Vagina (tissue), 2 donors: ENCODE measurements at regions not wholly inside any gene's neighbourhood (a gene's known extent, or its start where the extent isn't known, plus 50 kb on each side); places are given as distances from the start of the nearest gene placed in this dataset.

Source experiments
- DNase-seq, 2 donors: peaks; one replicate each; pipeline ENCODE4 v3.0.0-alpha.2; 2017; ENCODE audit errors: extremely low spot score in 2 of 2
- H3K27ac ChIP-seq: fragments of 200-600 bp; sonication (generic); one replicate; pipeline ENCODE4 v1.5.1; 2019
- H3K27me3 ChIP-seq: fragments of 200-600 bp; sonication (generic); one replicate; pipeline ENCODE4 v1.5.1; 2019
- H3K36me3 ChIP-seq, 2 donors: fragments of 200-600 bp; sonication (generic); one replicate each; pipeline ENCODE4 v1.5.1; 2017 to 2019
- H3K4me1 ChIP-seq: fragments of 200-600 bp; sonication (generic); one replicate; pipeline ENCODE4 v1.5.1; 2019
- H3K4me3 ChIP-seq, 2 donors: fragments of 200-600 bp; sonication (generic); 1 replicate in 1 of 2; 2 replicates in 1 of 2; pipeline ENCODE4 v1.5.1; 2016 to 2019
- H3K9me3 ChIP-seq: fragments of 200-600 bp; sonication (generic); one replicate; pipeline ENCODE4 v1.5.1; 2019
- CTCF ChIP-seq, 3 experiments: fragments of 450-650 bp in 2 of 3; fragments of 200-600 bp in 1 of 3; sonication (generic) in 1 of 3; IDR thresholded peaks; one replicate each; pipeline ENCODE4 v1.5.1; 2017 to 2019; ENCODE audit warnings: antibody characterized with exemption in 3 of 3, mild to moderate bottlenecking in 2 of 3, moderate library complexity in 2 of 3
- POLR2A ChIP-seq, 2 donors: fragments of 450-650 bp; IDR thresholded peaks; one replicate each; pipeline ENCODE4 v1.6.1; 2017; ENCODE audit warnings: antibody characterized with exemption in 2 of 2, mild to moderate bottlenecking in 2 of 2, moderate library complexity in 2 of 2
- POLR2AphosphoS5 ChIP-seq, 2 donors: sonication (generic); formaldehyde crosslinking; IDR thresholded peaks; one replicate each; pipeline ENCODE4 v1.9.0; 2017; ENCODE audit warnings: antibody characterized with exemption in 2 of 2, mild to moderate bottlenecking in 2 of 2, low read depth in 1 of 2; ENCODE audit not compliant: insufficient read depth in 1 of 2
- intact Hi-C: fragments of 100-400 bp; cut with DNase I; formaldehyde crosslinking; loops from one replicate; pipeline ENCODE4 v1.15.1; 2023

DNA sequence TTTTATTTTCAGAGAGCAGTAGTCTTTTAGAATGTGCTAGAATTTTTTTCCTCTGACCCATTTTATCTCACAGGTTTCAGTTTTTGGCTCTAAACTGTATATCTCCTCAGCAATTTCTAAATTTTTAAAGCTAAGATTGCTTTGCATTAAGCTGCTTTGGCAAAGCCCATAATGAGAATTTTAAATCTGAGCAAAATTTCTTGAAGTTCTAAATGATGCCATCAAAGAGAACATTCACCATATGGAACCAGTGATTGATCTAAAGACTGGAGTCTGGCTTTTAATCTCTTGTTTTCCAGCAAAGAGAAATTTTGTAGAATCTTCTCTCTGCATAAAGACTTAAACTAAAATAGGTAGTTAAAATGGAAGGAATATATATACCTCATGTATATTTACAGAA, 313.6 kb downstream of the TBC1D32 start:
- no peaks in the 10 kb centered on the region for H3K36me3 ChIP-seq
- no peaks in the 10 kb centered on the region for H3K27me3 ChIP-seq
- no peaks in the 10 kb centered on the region for H3K4me1 ChIP-seq
- TF ChIP-seq POLR2AphosphoS5 (IDR thresholded peaks at IDR 0.05; ENCODE audit: insufficient read depth in 1 of 2, low read depth in 1 of 2) (no peak), CTCF (IDR thresholded peaks at IDR 0.05) (no peak), POLR2A (IDR thresholded peaks at IDR 0.05) (no peak)
- no peak overlapping the region for H3K4me3 ChIP-seq
- H3K27ac ChIP-seq: no peak overlapping the region
- no peaks in the 10 kb centered on the region for H3K9me3 ChIP-seq
- no peak for DNase-seq
- intact Hi-C loops: no loop called here

DNA sequence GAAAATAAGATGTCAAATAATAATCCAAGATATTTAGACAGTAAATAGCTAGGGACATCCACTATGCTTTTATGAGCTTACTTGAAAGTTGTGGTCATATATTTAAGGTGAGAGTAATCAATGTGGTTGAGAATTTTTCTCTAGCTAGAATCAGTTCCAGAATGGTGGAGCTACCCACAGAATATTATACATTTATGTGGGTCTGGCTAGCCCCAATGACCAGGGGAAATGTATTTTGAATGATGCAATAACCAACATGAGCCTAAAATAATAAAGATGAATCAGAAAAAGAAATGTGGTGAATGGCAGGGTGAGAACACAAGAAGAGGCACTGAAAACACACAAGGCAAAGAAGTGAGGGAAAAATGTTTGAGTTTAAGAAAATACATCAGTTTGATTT, 325.7 kb downstream of the TBC1D32 start:
- H3K27ac ChIP-seq: no peak overlapping the region
- no peak for DNase-seq
- intact Hi-C loops: no loop called here

GRCh38 chr6:121006024-121006423, 328.3 kb downstream of the TBC1D32 start:
- Histone ChIP-seq H3K4me1 (no peaks in the 10 kb centered on the region), H3K9me3 (no peaks in the 10 kb centered on the region), H3K27ac (no peak overlapping the region), H3K36me3 (no peaks in the 10 kb centered on the region), H3K27me3 (no peaks in the 10 kb centered on the region), H3K4me3 (no peak overlapping the region)
- intact Hi-C loops: no loop called here
- no peak for DNase-seq
- TF ChIP-seq POLR2AphosphoS5 (IDR thresholded peaks at IDR 0.05; ENCODE audit: insufficient read depth in 1 of 2, low read depth in 1 of 2) (no peak), CTCF (IDR thresholded peaks at IDR 0.05) (no peak), POLR2A (IDR thresholded peaks at IDR 0.05) (no peak)

More for the DNA sequence above, 325.7 kb downstream of the TBC1D32 start:
- no peak for TF ChIP-seq POLR2AphosphoS5 (IDR thresholded peaks at IDR 0.05; ENCODE audit: insufficient read depth in 1 of 2, low read depth in 1 of 2)
- no peak for TF ChIP-seq POLR2A (IDR thresholded peaks at IDR 0.05)
- no peak for TF ChIP-seq CTCF (IDR thresholded peaks at IDR 0.05)
- no peaks in the 10 kb centered on the region for H3K4me1 ChIP-seq
- no peak overlapping the region for H3K4me3 ChIP-seq
- H3K9me3 ChIP-seq: no peaks in the 10 kb centered on the region
- no peaks in the 10 kb centered on the region for H3K27me3 ChIP-seq
- no peaks in the 10 kb centered on the region for H3K36me3 ChIP-seq

DNA sequence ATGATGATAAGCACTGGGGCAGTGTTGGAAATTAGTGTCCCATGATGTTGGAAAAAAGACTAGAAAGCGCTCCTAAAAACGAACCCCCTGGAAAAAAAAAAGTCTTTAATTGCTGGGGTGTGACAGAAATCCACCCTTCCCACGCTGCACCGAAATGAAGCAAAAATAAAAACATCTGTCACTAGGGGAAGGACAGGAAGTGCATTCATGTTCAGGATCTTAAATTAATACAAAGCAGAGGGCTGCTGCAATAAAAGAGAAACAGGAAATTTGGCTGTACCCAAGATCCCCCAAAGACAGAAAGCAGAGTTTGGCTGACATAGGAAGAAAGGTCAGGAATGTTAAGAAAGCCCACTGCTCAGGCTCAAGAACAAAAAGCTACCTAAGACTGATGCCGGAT, 333.9 kb downstream of the TBC1D32 start:
- no peaks in the 10 kb centered on the region for H3K9me3 ChIP-seq
- no peak overlapping the region for H3K4me3 ChIP-seq
- no peaks in the 10 kb centered on the region for H3K4me1 ChIP-seq
- no peak for TF ChIP-seq POLR2A (IDR thresholded peaks at IDR 0.05)
- no peak for TF ChIP-seq CTCF (IDR thresholded peaks at IDR 0.05)
- no peak for TF ChIP-seq POLR2AphosphoS5 (IDR thresholded peaks at IDR 0.05; ENCODE audit: insufficient read depth in 1 of 2, low read depth in 1 of 2)
- DNase-seq: no peak
- H3K27me3 ChIP-seq: no peaks in the 10 kb centered on the region
- intact Hi-C loops: no loop called here
- no peaks in the 10 kb centered on the region for H3K36me3 ChIP-seq
- H3K27ac ChIP-seq: no peak overlapping the region

DNA sequence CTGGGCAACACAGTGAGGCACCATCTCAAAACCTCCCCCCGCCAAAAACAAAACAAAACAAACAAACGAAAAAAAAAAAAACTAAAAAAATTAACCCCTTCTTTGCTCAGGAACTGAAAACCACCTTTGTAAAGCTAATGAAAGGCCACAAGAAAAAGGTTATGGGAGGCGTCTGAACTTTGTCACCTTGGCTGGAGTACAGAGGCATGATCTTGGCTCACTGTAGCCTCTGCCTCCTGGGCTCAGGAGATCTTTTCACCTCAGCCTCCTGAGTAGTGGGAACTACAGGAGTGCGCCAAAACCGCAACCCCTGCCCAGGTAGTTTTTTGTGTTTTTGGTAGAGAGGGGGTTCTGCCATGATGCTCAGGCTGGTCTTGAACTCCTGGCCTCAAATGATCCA, 337.9 kb downstream of the TBC1D32 start:
- Histone ChIP-seq H3K27ac (no peak overlapping the region), H3K27me3 (no peaks in the 10 kb centered on the region), H3K9me3 (no peaks in the 10 kb centered on the region), H3K4me1 (no peaks in the 10 kb centered on the region), H3K36me3 (no peaks in the 10 kb centered on the region), H3K4me3 (no peak overlapping the region)
- TF ChIP-seq CTCF (IDR thresholded peaks at IDR 0.05) (no peak), POLR2AphosphoS5 (IDR thresholded peaks at IDR 0.05; ENCODE audit: insufficient read depth in 1 of 2, low read depth in 1 of 2) (no peak), POLR2A (IDR thresholded peaks at IDR 0.05) (no peak)
- DNase-seq: no peak
- intact Hi-C loops: no loop called here
